GM12874 (cell line): ENCODE measurements at regions not wholly inside any gene's neighbourhood (a gene's known extent, or its start where the extent isn't known, plus 50 kb on each side); places are given as distances from the start of the nearest gene placed in this dataset.

Source experiments
- TF ChIP-seq, protein P1 (sequence below): IDR thresholded peaks from 2 replicates; pipeline ENCODE4 v1.5.1; 2011; ENCODE audit warnings: low read depth, mild to moderate bottlenecking, control low read depth, low read length, moderate library complexity; ENCODE audit not compliant: insufficient read depth

DNA sequence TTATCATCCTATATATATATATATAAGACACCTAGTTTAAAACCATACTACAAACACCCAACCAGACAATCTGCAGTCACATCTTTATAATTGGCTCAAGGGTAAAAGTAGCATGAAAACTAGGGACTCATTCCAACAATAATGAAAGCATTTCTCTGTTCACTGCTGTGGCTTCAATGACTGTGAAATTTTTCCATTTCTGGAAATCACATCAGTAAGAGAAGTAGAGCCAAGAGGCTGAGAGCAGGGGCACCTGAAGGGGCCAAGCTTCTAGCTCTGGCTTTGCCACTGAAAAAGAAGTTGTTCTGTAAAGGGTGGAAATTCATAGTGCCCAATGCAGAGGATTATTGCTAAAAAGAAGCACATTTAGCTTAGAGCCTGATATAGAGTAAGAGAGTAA lies 158.6 kb upstream of the GLI3 start:
- TF ChIP-seq, protein P1, sequence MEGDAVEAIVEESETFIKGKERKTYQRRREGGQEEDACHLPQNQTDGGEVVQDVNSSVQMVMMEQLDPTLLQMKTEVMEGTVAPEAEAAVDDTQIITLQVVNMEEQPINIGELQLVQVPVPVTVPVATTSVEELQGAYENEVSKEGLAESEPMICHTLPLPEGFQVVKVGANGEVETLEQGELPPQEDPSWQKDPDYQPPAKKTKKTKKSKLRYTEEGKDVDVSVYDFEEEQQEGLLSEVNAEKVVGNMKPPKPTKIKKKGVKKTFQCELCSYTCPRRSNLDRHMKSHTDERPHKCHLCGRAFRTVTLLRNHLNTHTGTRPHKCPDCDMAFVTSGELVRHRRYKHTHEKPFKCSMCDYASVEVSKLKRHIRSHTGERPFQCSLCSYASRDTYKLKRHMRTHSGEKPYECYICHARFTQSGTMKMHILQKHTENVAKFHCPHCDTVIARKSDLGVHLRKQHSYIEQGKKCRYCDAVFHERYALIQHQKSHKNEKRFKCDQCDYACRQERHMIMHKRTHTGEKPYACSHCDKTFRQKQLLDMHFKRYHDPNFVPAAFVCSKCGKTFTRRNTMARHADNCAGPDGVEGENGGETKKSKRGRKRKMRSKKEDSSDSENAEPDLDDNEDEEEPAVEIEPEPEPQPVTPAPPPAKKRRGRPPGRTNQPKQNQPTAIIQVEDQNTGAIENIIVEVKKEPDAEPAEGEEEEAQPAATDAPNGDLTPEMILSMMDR, result no peak

DNA sequence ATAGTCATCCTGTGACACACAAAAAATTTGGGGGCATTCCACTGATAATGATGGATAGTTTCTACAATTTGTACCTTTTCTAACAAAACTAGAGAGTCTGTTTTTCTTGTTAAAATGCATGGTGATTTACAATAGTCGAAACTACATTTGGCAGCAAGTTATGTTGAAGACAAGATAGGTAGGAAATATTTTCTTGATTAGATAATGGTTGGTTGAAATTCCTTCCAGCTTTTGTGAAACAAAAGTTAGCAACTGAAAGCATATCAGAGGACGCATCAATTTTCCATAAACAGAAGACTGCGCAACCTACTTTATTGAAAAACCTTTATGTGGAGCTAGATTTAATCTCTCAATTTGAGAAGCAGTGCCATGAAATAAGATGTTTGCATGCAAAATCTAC lies 155.8 kb upstream of the GLI3 start:
- TF ChIP-seq, protein P1, result no peak

DNA sequence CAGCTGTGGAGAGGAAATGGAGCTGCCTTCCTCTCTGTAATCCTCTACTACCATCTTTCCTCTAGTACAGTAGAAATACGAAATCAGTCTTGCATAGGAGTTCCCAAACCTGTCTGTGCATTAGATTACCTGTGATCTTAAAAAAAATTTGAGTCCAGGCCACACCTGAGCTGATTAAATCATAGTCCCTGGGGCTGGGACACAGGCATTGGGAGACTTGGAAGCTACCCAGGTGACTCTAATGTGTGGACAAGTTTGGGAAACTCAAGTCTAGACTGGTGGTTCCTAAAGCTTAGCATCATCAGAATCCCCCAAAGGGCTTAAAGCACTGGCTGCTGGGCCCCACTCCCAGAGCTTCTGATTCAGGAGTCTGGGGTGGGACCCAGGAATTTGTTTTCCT lies 152.7 kb upstream of the GLI3 start:
- TF ChIP-seq, protein P1, result no peak

DNA sequence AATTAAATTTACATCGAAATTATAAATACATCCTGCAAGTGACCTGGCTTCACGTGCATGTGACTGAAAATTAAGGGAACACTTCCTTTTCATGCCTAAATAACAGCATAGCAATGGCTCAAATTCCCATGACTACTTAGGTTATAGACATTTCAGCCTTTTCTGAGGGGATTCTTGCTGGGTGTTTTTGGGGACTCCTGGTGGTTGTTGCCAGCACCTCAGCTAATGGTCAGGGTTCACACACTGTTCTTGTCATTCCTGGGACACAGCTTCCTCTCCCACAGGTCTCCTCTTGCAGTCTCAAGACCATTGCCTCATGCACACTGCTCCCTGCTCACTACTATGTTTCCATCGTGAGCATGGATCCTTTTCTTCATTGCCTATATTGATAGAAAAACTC lies 148.9 kb upstream of the GLI3 start:
- TF ChIP-seq, protein P1, result no peak

DNA sequence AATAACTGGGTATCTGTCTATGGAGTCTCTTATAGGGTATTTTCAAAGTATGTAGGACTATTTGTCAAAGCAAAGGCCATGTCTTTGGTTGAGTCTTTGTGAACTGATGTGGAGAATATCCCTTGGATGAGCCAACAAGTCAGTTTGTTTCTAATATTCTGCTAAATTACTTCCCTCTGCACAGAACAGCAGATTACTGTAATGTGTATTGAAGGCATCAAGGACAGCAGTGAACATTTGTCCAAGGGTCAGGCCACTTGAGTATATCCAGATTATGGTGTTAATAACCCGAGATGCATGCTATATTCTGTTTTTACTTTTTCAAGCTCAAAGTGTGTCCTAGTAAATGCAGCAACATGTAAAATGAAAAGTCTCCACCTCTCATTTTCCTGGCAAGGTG lies 144.2 kb upstream of the GLI3 start:
- TF ChIP-seq, protein P1, result no peak

DNA sequence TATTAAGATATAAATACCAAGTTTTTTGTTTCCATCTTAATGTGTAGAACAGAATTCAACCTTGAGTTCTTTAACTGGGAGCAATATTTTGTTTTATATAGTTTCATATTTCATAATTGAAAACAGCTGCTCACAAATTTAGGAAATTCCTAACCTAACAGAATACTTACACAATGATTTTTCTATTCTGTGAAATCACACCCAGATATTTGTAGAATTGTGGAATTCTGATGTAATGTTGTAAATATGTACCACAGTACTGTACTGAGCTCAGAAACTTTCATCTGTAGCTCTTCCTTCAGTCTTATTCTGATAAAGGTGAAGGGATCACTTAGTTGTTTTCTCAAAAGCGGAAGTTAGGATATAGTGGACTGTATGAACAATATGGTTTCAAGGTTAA lies 143.4 kb upstream of the GLI3 start:
- TF ChIP-seq, protein P1, result no peak

DNA sequence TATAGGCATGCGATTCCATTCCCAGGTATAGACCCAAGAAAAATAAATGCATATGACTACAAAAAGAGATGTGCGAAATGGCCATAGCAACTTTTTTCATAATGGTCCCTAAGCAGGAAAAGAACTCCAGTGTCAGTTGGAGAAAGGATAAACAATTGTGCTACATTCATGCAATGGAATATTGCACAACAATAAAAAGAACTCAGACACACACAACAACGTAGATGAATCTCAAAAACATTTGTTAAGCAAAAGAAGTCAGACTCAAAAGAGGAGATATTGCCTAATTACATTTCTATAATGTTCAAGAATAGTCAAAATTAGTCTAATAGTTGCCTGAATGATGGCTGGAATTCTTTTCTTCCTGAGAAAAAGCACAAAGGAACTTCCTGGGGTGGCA lies 141.1 kb upstream of the GLI3 start:
- TF ChIP-seq, protein P1, result no peak

DNA sequence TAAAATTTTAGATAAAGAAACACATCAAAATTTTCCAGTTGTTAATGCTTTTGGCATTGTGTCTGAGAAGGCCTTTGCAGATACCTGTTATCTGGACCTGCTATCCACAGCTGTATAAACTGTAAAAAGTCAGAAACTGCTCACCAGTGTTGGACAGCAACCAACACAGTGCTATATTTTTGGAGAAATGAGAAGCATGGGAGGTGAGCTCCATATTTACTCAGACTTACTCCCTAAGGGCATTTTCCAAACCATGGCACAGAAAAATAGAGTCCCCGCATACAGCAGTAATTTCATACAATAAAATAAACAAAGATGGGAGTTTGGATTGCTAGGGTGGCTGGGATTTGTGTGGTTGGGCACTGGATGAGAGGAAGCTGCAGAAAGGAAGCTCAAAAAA lies 136.3 kb upstream of the GLI3 start:
- TF ChIP-seq, protein P1, result no peak
